ENCODE measurements at regions not wholly inside any gene's neighbourhood (a gene's known extent, or its start where the extent isn't known, plus 50 kb on each side); places are given as distances from the start of the nearest gene placed in this dataset.

DNA sequence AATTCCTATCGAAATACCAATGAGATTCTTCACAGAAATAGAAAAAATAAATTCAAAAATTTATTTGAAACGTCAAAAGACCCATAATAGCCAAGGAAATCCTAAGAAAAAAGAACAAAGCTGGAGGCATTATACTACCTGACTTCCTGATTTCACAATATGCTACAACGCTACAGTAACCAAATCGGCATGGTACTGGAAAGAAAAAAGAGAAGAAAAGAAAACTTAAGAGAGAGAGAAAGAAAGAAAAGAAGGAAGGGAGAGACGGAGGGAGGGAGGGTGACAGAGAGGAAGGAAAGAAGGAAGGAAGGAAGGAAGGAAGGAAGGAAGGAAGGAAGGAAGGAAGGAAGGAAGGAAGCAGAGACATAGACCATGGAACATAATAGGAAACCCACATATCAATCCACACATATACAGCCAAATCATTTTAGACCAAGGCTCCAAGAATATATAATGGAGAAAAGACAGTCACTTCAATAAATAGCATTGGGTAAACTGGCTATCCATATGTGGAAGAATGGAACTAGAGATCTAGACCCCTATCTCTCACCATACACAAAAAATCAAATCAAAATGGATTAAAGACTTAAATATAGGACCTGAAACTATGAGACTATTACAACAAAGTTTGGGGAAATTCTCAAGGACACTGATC, 118.6 kb upstream of the CNTN4 start:
- Histone ChIP-seq H3K4me3 (ENCODE audit: low read length) (no peak overlapping the region), H3K4me2 (ENCODE audit: low read length) (no peak overlapping the region), H4K20me1 (ENCODE audit: insufficient read depth) (no peaks in the 10 kb centered on the region), H3K79me2 (replicated peaks; ENCODE audit: insufficient read depth, low read length) (no peaks in the 10 kb centered on the region), H3K9me3 (ENCODE audit: low read length) (peaks cover 3% of the 10 kb centered on the region), H3K9ac (ENCODE audit: low read length) (no peak overlapping the region), H3K9me2 (ENCODE audit: insufficient read depth, low read length) (no peaks in the 10 kb centered on the region), H2AFZ (ENCODE audit: low read depth, low read length) (no peak overlapping the region), H3K36me3 (ENCODE audit: insufficient read depth, low read length) (no peaks in the 10 kb centered on the region), H3F3A (ENCODE audit: insufficient read depth, low read length, poor library complexity, severe bottlenecking) (no peaks in the 10 kb centered on the region), H3K27ac (ENCODE audit: low read length) (no peak overlapping the region), H3K27me3 (ENCODE audit: insufficient read depth, low read depth, low read length) (no peaks in the 10 kb centered on the region)
- TF ChIP-seq, protein P1, sequence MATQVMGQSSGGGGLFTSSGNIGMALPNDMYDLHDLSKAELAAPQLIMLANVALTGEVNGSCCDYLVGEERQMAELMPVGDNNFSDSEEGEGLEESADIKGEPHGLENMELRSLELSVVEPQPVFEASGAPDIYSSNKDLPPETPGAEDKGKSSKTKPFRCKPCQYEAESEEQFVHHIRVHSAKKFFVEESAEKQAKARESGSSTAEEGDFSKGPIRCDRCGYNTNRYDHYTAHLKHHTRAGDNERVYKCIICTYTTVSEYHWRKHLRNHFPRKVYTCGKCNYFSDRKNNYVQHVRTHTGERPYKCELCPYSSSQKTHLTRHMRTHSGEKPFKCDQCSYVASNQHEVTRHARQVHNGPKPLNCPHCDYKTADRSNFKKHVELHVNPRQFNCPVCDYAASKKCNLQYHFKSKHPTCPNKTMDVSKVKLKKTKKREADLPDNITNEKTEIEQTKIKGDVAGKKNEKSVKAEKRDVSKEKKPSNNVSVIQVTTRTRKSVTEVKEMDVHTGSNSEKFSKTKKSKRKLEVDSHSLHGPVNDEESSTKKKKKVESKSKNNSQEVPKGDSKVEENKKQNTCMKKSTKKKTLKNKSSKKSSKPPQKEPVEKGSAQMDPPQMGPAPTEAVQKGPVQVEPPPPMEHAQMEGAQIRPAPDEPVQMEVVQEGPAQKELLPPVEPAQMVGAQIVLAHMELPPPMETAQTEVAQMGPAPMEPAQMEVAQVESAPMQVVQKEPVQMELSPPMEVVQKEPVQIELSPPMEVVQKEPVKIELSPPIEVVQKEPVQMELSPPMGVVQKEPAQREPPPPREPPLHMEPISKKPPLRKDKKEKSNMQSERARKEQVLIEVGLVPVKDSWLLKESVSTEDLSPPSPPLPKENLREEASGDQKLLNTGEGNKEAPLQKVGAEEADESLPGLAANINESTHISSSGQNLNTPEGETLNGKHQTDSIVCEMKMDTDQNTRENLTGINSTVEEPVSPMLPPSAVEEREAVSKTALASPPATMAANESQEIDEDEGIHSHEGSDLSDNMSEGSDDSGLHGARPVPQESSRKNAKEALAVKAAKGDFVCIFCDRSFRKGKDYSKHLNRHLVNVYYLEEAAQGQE (IDR thresholded peaks at IDR 0.05; ENCODE audit: borderline replicate concordance): no peak

DNA sequence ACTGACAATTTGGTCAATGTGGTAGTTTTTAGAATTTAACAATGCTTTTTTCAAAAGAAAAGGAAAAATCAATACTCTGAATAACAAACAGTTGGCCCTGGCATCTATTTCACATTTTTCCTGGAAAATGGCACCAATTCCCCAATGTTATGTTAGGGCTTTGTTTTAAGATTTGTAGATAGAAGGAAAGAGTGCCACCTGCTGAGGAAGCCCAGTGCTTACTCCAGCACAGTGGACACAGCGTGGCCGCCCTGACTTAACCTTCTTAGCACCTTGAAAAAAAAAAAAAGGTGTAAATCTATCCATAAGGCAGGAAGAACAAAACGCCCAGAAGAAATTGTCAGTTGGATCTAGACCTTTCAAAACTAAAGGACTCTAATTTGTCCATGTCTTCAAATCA, 110.7 kb upstream of the CNTN4 start:
- no peaks in the 10 kb centered on the region for H3K79me2 ChIP-seq (replicated peaks; ENCODE audit: insufficient read depth, low read length)
- no peak overlapping the region for H3K9ac ChIP-seq (ENCODE audit: low read length)
- no peaks in the 10 kb centered on the region for H3K27me3 ChIP-seq (ENCODE audit: insufficient read depth, low read depth, low read length)
- H3F3A ChIP-seq (ENCODE audit: insufficient read depth, low read length, poor library complexity, severe bottlenecking): no peaks in the 10 kb centered on the region
- H3K36me3 ChIP-seq (ENCODE audit: insufficient read depth, low read length): no peaks in the 10 kb centered on the region
- H3K27ac ChIP-seq (ENCODE audit: low read length): no peak overlapping the region
- no peak overlapping the region for H2AFZ ChIP-seq (ENCODE audit: low read depth, low read length)
- no peaks in the 10 kb centered on the region for H4K20me1 ChIP-seq (ENCODE audit: insufficient read depth)
- TF ChIP-seq RAD21 (conservative IDR thresholded peaks at IDR 0.05) (peak; percentile 16), MXI1 (conservative IDR thresholded peaks at IDR 0.05; ENCODE audit: poor library complexity, severe bottlenecking) (no peak), TAF1 (IDR thresholded peaks at IDR 0.05; ENCODE audit: low read depth) (no peak)
- TF ChIP-seq, protein P2, sequence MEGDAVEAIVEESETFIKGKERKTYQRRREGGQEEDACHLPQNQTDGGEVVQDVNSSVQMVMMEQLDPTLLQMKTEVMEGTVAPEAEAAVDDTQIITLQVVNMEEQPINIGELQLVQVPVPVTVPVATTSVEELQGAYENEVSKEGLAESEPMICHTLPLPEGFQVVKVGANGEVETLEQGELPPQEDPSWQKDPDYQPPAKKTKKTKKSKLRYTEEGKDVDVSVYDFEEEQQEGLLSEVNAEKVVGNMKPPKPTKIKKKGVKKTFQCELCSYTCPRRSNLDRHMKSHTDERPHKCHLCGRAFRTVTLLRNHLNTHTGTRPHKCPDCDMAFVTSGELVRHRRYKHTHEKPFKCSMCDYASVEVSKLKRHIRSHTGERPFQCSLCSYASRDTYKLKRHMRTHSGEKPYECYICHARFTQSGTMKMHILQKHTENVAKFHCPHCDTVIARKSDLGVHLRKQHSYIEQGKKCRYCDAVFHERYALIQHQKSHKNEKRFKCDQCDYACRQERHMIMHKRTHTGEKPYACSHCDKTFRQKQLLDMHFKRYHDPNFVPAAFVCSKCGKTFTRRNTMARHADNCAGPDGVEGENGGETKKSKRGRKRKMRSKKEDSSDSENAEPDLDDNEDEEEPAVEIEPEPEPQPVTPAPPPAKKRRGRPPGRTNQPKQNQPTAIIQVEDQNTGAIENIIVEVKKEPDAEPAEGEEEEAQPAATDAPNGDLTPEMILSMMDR (IDR thresholded peaks at IDR 0.05; ENCODE audit: poor library complexity, severe bottlenecking): no peak
- TF ChIP-seq, protein P1 (IDR thresholded peaks at IDR 0.05; ENCODE audit: borderline replicate concordance): no peak
- H3K9me2 ChIP-seq (ENCODE audit: insufficient read depth, low read length): no peaks in the 10 kb centered on the region
- no peak overlapping the region for H3K4me2 ChIP-seq (ENCODE audit: low read length)
- no peak overlapping the region for H3K4me3 ChIP-seq (ENCODE audit: low read length)
- no peaks in the 10 kb centered on the region for H3K9me3 ChIP-seq (ENCODE audit: low read length)
